OCI-LY1 (cell line): ENCODE measurements at regions not wholly inside any gene's neighbourhood (a gene's known extent, or its start where the extent isn't known, plus 50 kb on each side); places are given as distances from the start of the nearest gene placed in this dataset.

Experiments
- CTCF ChIP-seq: fragments of 200-600 bp; sonication (generic), shearing (Covaris generic); IDR thresholded peaks from 2 replicates; pipeline ENCODE4 v1.5.1; 2017; ENCODE audit warnings: mild to moderate bottlenecking, antibody characterized with exemption, low read length, moderate library complexity, mixed read lengths
- EZH2 ChIP-seq: fragments of 200-600 bp; sonication (generic), shearing (Covaris generic); IDR thresholded peaks from 2 replicates; pipeline ENCODE4 v1.8.0; 2017; ENCODE audit warnings: borderline replicate concordance, mixed run types, mild to moderate bottlenecking, antibody characterized with exemption, low read length, moderate library complexity, mixed read lengths

- TF ChIP-seq CTCF (no peak), EZH2 (no peak)
Observed at GRCh38 chr2:40831321-40831873, 379.5 kb upstream of the SLC8A1 start.
